Pancreas (tissue), 10 donors: ENCODE measurements at regions not wholly inside any gene's neighbourhood (a gene's known extent, or its start where the extent isn't known, plus 50 kb on each side); places are given as distances from the start of the nearest gene placed in this dataset.

Experiments
- ATAC-seq, 4 donors: fragments of 200-7000 bp; cut with Tn5 transposase; one replicate each; pipeline versions ENCODE4 v1.8.0 to v1.9.1; 2020; ENCODE audit warnings: mild to moderate bottlenecking in 4 of 4, moderate library complexity in 4 of 4
- DNase-seq, 6 donors: peaks; one replicate each; pipeline ENCODE4 v3.0.0-alpha.2; 2020
- FAIRE-seq: peaks from 2 replicates; lab custom pipeline; 2012; peaks lifted over from hg19 to GRCh38; lab: Jason Lieb, UNC
- H3K27ac ChIP-seq, 4 donors: fragments of 200-600 bp; sonication (generic); 1 replicate in 3 of 4; 2 replicates in 1 of 4; pipeline versions ENCODE4 v1.5.0 to v1.8.0; 2020
- H3K27me3 ChIP-seq, 4 donors: fragments of 200-600 bp; one replicate each; pipeline ENCODE4 v1.8.0; 2021
- H3K36me3 ChIP-seq, 3 donors: fragments of 200-600 bp; sonication (generic) in 1 of 3; one replicate each; pipeline versions ENCODE4 v1.5.0 to v1.8.0; 2020 to 2021
- H3K4me1 ChIP-seq, 3 donors: fragments of 200-600 bp; one replicate each; pipeline ENCODE4 v1.8.0; 2021
- H3K4me3 ChIP-seq, 4 donors: fragments of 200-600 bp; sonication (generic) in 2 of 4; one replicate each; pipeline versions ENCODE4 v1.5.0 to v1.8.0; 2020 to 2021
- H3K9me3 ChIP-seq, 4 donors: fragments of 200-600 bp; one replicate each; pipeline ENCODE4 v1.8.0; 2021
- CTCF ChIP-seq, 4 donors: fragments of 200-600 bp; sonication (generic) in 3 of 4; IDR thresholded peaks; one replicate each; pipeline versions ENCODE4 v1.5.0 to v1.8.0; 2021; ENCODE audit warnings: antibody characterized with exemption in 4 of 4
- WGBS, 2 donors: extraction: QIAGEN DNeasy Blood & Tissue Kit; methylation state at CpG; one replicate each; pipeline ENCODE4 v1.1.7; 2013; 5-methylcytosine and 5-hydroxymethylcytosine counted together
- intact Hi-C, 3 donors: fragments of 100-400 bp; cut with DNase I; formaldehyde crosslinking; loops; one replicate each; pipeline versions ENCODE4 v1.11.1 to v1.14.2; 2022
- donor health status: healthy with polysubstance abuse.
- donor health status: DM: no; HTN: no; CAD: no; lungs with moderate emphysema.
- donor health status: DM: no; HTN: no; CAD: no.
- donor health status: control.
- donor health status: control.
- donor health status: Bipolar disorder and iron deficiency.
- donor health status: DM: yes; HTN: yes; CAD: no.
- donor health status: DM: no; HTN: no; CAD: no.
- donor health status: DM: no; HTN: no; CAD: no.
- donor health status: DM: yes; HTN: yes; CAD: no.

GRCh38 chr6:53734473-53735299, 60.1 kb upstream of the LRRC1 start:
- 63 to 66% methylated on average over 13 of the region's 13 CpGs for WGBS, 2 donors
- Histone ChIP-seq H3K27ac (peak overlapping the region in 3 of 4 donors; percentile 42 to 68 (median 56)), H3K4me1 (no peaks in the 10 kb centered on the region), H3K4me3 (no peak overlapping the region), H3K36me3 (no peaks in the 10 kb centered on the region), H3K9me3 (no peaks in the 10 kb centered on the region), H3K27me3 (no peaks in the 10 kb centered on the region)
- DNase-seq (peak in 3 of 6 donors; percentile 31 to 62 (median 36)), ATAC-seq (peak; percentile 73 to 86 (median 74)), FAIRE-seq (no peak)
- intact Hi-C loops: no loop called here
- TF ChIP-seq CTCF (IDR thresholded peaks at IDR 0.05): no peak

- no peak for TF ChIP-seq CTCF (IDR thresholded peaks at IDR 0.05)
- intact Hi-C loops: no loop called here
- H3K4me1 ChIP-seq: no peaks in the 10 kb centered on the region
- FAIRE-seq: no peak
- no peak for DNase-seq
- no peak overlapping the region for H3K27ac ChIP-seq
- no peaks in the 10 kb centered on the region for H3K27me3 ChIP-seq
- 67 to 75% methylated on average over 5 of the region's 5 CpGs for WGBS, 2 donors
- H3K36me3 ChIP-seq: no peaks in the 10 kb centered on the region
- ATAC-seq: no peak
- H3K4me3 ChIP-seq: no peak overlapping the region
- no peaks in the 10 kb centered on the region for H3K9me3 ChIP-seq
Measured at GRCh38 chr6:53731866-53732636, 62.8 kb upstream of the LRRC1 start.

- no peak for TF ChIP-seq CTCF (IDR thresholded peaks at IDR 0.05)
- ATAC-seq (no peak), DNase-seq (no peak), FAIRE-seq (no peak)
- Histone ChIP-seq H3K27me3 (no peaks in the 10 kb centered on the region), H3K9me3 (no peaks in the 10 kb centered on the region), H3K27ac (no peak overlapping the region), H3K36me3 (no peaks in the 10 kb centered on the region), H3K4me3 (no peak overlapping the region), H3K4me1 (no peaks in the 10 kb centered on the region)
- intact Hi-C loops: no loop called here
Measured at GRCh38 chr6:53730767-53731166, 64.0 kb upstream of the LRRC1 start.

- FAIRE-seq (no peak), ATAC-seq (peak in 3 of 4 donors; percentile 73 to 83 (median 80)), DNase-seq (peak in 4 of 6 donors; percentile 22 to 78 (median 35))
- peaks cover 0 to 3% (median 3%) of the 10 kb centered on the region in 3 donors for H3K4me1 ChIP-seq
- H3K9me3 ChIP-seq: no peaks in the 10 kb centered on the region
- WGBS, 2 donors: 28 to 33% methylated on average over 9 of the region's 9 CpGs
- H3K36me3 ChIP-seq: no peaks in the 10 kb centered on the region
- TF ChIP-seq CTCF (IDR thresholded peaks at IDR 0.05): peak; percentile 72 to 94 (median 80)
- intact Hi-C loops: loop anchor here in 1 of 3 donors (10.0 kb wide), 2 partner anchors 224 to 226 kb away; no protein-coding TSS in a partner anchor
- H3K4me3 ChIP-seq: no peak overlapping the region
- H3K27me3 ChIP-seq: no peaks in the 10 kb centered on the region
- no peak overlapping the region for H3K27ac ChIP-seq
Measured at GRCh38 chr6:53728570-53729194, 63.1 kb upstream of the KLHL31 start.
